HG02970 (cell line): ENCODE measurements at regions not wholly inside any gene's neighbourhood (a gene's known extent, or its start where the extent isn't known, plus 50 kb on each side); places are given as distances from the start of the nearest gene placed in this dataset.
"Not testable (repeated sequence)": the region's sequence is repeated elsewhere in the genome, so short reads cannot be mapped to it uniquely, and the experiment has no call there.

ENCODE experiments used
- ATAC-seq: cut with Tn5 transposase; IDR thresholded peaks from one replicate; pipeline ENCODE4 v1.9.1; 2021; ENCODE audit warnings: mild to moderate bottlenecking, moderate library complexity, moderate number of reproducible peaks; ENCODE audit not compliant: unreplicated experiment, low FRiP score

DNA sequence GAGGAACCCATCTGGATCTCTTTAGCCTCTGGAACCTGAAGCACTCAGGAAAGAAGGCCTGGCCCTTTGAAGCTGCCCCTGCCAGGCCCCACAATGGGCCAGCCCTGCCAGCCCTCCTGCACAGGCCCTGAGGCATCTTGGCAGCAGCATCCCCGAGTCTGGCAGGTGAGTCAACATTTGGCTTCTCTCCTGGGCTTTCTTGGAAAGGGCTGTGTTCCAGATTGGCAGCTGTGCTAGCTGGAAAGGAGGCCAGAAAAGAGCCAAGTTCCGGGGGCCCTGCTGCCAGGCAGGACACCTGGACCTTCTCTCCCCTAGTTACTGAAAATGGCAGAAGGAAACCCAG, 187.2 kb downstream of the SHQ1 start:
- no peak for ATAC-seq

DNA sequence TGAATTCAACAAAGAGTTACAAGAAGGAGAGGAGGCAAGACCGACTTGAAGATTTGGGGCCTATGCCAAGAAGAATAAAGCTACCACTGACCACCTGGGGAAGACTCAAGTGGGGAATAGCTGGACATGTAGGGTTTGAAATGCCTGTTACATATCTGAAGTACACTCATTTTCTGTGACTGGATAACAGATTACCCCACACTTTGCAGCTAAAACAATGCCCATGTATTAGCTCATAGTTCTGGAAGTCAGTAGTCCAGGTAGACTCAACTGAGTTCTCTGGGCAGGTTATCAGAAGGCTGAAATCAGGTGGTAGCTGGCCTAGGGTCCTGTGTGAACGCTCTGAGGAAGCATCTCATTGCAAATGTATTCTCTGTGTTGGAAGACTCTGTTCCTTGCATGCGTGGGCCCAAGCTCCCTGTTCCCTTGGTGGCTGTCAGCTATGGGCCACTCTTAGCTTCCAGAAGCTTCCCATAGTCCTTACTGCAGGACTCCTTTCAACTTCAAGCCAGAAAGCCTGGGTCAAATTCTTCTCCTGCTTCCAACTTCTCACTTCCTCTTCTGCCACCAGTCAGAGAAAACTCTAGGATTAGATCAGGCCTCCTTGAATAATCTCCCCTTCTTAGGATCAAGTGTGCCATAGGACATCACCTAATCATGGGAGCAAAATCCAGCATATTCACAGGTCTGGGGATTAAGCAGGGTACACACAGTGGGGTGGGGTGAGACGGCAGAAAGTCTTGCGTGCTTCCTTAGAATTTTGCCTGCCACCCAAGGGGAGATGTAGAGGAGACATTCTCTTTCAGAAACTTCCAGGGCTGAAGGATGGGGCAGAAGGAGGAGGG, 187.8 kb downstream of the SHQ1 start:
- ATAC-seq, result no peak

DNA sequence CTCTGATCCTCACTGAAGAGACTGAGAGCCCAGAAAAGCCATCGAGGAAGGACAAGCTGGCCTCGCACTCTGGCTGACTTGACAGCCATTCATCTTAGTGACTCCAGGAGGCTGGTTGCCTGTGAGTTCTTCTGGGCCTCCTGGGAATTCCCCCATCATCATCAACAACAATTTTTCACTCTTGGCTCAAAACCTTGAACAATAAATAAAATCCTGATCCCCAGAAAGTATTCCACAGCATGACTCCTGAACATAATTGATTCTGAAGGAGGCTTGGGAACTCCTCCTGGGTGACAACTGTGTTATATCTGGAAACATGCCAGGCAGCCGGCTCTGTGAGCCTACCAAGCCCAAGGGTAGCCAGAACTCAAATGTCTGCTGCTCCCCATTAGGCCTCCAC, 188.6 kb downstream of the SHQ1 start:
- ATAC-seq, result no peak

DNA sequence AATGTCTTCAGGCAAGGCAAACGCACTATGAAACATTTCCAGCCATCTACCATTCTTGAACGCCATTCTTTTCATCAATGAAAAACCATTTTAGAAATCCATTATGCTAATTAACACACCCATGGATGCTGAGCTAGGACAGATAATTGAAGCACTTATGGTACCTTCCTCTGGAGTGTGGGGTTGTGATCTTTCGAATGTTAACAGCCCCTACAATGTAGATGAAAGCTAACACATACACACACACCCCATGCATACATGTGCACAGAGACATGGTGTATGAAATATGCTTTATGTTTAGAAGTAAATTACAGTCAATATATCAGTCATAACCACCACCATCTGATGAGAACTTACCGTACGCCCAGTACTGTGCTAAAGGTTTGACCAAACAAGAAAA, 189.1 kb downstream of the SHQ1 start:
- no peak for ATAC-seq

DNA sequence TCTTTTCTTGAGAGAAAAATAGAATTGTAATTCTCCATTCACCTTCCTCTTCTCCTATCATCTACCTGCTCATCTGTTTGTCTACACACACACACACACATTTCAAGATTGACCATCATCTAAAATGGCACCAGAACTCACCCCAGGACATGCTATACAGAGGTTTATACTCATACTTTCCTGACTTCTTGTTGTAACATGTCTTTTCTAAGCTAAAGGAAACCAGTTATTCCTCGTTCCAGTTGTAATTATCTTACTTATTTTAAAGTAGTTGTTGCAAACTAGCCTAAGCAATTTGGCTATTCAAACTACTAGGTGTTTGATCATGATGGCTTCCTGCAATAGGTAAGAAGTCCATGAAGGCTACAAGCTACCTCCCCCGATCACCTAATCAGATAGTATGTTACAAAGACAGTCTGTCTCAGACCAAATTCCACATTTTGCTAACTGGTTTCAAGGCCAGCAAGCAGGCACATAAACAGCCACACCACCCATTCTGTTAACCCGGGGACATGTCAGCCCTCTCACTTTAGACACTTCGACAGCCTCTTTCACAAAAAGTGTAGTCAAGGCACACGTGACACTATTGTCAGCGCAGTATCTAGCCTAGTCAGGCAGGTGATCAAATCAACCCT, 189.7 kb downstream of the SHQ1 start:
- ATAC-seq, result no peak

DNA sequence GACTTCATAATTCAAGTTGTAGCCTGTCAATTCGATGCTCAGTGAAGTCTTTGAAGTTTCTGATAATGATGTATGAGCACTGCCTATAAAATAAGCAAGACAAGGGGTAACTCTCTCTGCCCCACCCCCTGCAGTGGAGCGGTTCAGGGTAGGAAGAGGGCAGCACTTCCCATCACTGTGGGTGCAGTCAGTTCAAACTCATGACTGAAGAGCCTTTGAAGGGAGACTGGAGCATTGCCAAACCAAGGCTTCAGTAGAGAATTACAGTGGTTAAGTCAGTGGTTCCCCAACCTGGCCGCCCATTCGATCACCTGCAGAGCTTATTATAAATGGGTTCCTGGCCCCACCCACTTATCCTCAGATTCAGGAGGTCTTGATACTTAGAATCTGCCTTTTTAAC, 190.6 kb downstream of the SHQ1 start:
- ATAC-seq, result no peak

DNA sequence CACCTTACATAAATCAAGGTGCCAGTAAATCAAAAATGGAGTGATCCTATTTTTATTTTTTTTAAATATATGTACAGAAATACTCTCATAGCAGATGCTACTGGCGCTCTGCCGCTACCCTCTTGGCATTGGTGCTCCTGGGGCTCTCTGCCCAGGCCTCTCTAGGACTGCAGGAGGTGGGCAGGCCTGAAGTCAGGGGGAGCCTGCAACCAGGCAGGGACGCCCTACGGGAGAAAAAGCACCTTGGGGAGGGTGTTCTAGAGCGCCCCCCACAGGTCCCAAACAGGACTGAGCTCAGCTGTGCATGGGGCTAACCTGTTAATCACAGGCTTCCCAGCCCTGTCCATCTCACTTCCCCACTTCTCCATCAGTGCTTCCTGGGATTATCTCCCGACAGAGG, 192.5 kb downstream of the SHQ1 start:
- ATAC-seq, result no peak

DNA sequence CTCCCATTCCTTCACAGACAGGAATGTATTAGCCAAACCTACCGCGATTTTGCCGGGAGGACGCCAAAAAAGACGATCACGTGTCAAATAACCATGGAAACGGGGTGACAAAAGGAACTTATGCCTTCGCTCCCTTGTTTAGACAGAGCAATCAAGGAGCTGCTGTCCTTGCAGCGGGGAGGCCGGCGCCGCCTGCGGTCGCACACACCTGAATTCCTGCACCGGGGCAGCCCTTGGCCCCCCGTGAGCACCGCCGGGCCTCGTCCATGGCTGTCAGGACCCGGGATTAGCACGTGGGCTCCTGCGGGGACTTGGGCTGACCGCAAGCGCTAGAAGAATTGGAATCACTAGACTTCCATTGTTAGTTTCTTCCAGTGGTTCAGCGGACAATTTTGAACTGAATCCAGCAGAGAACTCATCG, 193.1 kb downstream of the SHQ1 start:
- no peak for ATAC-seq

DNA sequence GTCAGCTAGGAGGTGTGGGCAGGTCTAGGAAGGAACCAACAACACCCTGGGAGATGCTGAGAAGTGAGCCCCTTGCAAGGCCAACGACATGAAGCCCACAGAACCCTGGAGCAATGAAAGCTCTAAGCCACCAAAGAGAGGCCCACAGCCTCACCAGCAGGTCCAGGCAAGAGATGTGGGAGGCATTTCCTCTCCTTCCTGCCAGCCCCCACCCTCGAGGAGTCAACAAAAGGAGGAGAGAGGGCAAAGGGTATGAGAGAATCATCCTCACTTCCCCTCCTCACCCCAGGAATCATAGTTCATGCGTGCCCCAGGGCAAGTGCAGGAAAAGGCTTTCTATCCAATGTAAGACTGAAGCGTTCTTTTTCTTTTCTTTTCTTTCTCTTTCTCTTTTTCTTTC, 195.8 kb downstream of the SHQ1 start:
- ATAC-seq, result no peak

DNA sequence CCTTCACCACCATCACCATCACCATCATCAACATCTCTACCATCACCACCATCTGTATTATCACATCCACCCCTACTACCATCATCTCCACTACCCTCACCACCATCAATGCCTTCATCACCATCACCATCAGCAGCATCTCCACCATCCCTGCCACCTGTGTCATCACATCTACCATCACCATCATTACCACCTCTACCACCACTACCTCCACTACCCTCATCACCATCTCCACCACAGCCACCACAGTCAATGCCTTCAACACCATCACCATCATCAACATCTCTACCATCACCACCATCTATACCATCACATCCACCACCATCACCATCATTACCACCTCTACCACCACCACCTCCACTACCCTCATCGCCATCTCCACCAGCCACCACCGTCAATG, 196.7 kb downstream of the SHQ1 start:
- ATAC-seq, result no peak

DNA sequence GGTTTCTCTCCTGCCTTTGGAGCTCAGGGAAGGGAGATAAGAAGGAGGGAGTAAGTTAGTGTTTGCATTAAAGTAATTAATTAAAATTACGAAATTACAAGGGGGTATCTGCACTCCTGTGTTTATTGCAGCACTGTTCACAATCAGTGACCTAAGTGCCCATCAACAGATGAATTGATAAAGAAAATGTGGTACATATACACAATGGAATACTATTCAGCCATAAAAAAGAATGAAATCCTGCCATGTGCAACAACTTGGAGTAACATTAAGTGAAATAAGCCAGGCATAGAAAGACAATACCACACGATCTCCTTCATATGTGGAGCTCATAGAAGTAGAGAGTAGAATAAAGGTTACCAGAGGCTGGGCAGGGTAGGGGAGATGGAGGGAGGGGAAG, 202.0 kb downstream of the SHQ1 start:
- ATAC-seq, result no peak

DNA sequence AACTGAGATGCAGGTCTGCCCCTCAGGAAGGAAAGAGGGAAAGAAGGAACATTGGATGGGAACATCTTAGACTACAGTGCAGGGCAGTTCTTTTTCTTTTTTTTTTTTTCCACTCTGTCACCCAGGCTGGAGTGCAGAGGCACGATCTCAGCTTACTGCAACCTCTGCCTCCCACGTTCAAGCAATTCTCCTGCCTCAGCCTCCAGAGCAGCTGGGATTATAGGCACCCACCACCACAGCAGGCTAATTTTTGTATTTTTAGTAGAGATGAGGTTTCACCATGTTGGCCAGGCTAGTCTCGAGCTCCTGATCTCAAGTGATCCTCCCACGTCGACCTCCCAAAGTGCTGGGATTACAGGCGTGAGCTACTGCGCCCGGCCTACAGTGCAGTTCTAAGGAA, 204.6 kb downstream of the SHQ1 start:
- not testable (repeated sequence) for ATAC-seq

DNA sequence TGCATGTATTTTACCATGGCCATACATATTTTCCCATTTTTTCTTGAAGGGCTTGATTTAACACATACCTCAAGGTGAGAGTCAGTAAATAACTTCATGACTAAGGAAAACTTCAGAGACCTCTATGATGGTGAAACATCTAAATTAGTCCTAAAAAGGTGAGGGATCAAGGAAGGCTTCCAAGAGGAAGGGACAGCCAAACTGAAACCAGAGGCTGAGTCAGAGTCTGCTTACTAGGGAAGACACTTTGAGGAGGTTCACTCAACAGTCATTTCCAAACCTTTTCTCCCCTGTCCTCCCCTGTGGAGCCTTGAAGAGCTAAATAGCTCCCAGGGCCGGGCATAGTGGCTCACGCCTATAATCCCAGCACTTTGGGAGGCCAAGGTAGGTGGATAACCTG, 206.6 kb downstream of the SHQ1 start:
- no peak for ATAC-seq

DNA sequence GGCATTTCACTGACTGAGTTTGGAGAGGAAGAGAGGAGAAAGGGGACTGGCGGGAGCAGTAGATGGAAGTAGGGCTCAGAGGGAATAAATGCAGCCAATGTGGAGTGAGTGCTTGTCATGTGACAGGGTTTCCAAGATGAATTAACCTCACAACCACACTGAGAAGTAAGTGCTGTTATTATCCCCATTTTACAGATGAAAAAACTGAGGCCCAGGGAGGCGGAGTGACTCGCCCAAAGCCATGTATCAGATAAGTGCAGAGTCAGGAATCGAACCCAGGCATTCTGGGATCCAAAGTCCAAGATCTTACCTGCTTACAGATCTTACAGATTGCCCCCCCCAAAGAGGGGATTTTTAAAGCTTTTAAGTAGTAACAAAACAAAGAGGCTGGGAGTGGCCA, 207.2 kb downstream of the SHQ1 start:
- ATAC-seq, result no peak

DNA sequence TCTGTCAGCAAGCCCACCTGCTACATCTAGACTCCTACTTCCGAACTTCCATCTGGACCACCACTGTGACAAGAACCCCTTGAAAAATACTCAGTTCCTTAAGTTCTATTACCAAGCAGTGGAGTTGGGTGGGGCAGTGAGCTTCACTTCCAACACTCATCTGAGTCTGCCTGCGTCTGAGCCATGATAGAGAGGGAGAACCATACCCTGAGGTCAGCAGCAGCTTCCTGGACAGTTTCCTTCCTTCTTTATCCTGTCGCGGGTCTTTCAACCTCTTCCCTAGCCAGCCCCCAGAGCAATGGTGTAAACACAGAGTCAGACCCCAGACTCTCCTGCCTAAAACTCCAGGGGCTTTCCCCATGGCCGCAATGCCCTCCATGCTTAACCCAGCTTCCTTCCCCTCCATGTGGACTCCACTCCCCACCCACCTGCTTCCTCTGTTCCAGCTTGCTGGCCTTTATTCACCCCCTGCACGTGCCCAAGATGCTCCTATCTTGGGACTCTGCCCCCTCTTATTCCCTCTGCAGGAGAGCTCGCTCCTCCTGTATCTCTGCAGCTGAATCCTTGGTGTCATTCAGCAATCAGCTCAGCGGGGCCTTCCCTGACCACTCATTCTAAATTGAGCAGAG, 211.2 kb downstream of the SHQ1 start:
- no peak for ATAC-seq

DNA sequence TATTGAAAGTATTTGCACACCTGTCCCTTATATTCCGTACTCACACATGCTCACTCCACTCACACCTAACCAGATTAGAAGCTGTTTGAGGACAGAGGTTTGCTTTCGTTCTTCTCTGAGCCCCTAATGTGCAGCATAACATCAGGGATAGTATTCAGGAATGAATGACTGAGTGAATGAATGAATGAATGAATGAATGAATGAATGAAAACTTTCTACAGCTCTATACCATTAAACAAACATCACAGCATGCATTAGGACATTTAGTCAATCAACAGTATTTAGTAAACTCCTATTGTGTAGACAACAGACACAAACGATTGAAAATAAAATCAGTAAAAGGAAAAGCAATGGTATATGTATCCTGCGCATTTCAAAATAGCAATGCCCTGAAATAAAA, 212.7 kb downstream of the SHQ1 start:
- ATAC-seq, result no peak

DNA sequence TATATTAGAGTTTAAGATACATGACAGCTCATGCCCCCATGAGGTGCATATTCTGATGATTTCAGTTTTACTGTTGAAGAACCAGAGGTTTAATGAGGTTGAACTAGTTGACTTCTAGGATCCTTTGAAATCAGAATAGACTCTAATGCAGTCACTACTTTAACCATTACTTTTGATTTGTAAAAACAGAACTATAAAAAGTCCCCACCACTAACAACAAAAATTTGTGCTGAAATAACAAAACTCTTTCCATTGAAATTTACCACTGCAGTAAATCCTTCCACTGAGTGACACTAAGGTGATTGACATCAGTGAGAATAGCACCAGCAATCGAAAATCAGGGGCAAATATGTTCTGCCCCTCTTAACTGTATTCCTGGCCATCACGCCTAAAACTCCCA, 214.1 kb downstream of the SHQ1 start:
- ATAC-seq, result no peak

DNA sequence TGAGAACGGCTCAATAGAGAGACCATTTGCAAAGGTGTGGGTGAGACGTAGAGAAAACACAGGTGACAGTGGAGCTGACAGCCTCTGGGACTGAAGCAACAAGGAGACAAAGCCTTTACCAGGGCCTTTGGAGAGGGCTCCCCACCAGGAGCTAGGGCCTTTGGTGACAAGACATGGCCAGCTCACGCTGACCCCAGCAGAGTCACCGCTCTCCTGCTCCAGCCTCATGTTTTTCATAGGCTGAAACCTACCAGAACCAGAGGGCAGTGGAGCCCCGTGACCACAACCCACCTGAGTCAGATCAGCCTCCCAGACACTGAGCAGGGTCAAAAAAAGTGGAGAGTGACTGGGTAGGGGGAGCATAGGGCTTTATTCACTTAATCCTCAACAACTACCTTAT, 214.7 kb downstream of the SHQ1 start:
- ATAC-seq, result no peak

DNA sequence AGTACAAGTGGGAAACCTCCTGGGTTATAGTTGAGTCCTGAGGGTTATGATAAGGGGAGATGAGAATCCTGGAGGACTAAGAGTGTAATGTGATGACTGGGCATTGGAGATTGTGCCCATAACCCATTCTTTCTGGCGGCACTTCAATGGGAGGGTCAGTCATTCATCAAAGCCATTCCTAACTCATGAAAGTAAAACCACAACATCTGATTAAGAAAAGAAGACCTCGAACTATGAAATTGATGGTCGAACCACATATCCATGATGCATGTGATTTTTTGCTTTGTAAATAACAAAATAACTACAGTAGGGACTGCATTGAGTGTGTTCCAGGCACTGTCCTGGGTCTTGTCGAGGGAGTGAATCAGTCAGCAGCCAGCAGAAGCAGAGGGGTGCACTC, 215.1 kb downstream of the SHQ1 start:
- no peak for ATAC-seq

DNA sequence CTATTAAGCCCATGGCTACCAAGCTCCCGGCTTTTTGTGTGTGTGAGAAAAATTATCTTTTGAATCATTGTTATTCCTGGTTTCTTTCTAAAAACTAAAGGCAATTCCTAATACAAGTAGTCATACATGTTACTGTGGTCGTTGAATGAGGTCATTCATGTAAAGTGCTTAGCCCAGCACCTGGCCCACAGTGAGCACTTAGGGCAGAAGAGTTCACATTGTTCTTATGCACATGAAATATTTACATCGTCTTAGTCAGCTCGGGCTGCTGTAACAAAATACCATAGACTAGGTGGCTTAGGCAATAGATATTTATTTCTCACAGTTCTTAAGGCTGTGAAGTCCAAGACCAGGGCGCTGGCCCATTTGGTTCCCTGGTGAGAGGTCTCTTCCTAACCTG, 216.1 kb downstream of the SHQ1 start:
- no peak for ATAC-seq

DNA sequence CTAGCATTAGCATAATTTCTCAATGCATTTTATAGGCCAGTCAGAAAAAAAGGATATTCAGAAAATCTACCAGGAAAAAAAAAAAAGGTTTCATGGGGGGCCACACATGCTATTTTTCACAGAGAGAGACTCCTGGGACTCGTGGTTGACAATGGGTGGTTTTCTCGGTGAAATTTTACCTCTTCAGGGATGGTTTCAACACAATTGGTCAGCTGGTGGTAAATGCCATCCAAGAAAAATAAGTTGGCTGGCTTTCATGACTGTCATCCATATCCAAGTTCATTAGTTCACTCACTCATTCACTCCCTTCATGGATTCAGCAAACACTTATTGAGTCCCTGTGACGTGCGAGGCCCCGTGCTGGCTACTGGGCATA, 217.3 kb downstream of the SHQ1 start:
- ATAC-seq, result no peak
